Endothelial cell (in vitro differentiated cells): ENCODE measurements at regions not wholly inside any gene's neighbourhood (a gene's known extent, or its start where the extent isn't known, plus 50 kb on each side); places are given as distances from the start of the nearest gene placed in this dataset.

Experiments used
- DNase-seq: peaks from one replicate; pipeline ENCODE4 v3.0.0; 2021; ENCODE audit warnings: low spot score
- H3K27ac Mint-ChIP-seq: one replicate; pipeline ENCODE4 v1.8.0; 2021; ENCODE audit warnings: mixed read lengths, inconsistent platforms; ENCODE audit not compliant: unreplicated experiment
- H3K27me3 Mint-ChIP-seq: one replicate; pipeline ENCODE4 v1.8.0; 2021; ENCODE audit warnings: mild to moderate bottlenecking, moderate library complexity, mixed read lengths, inconsistent platforms; ENCODE audit not compliant: unreplicated experiment
- H3K36me3 Mint-ChIP-seq: one replicate; pipeline ENCODE4 v1.8.0; 2021; ENCODE audit warnings: mild to moderate bottlenecking, low read depth, mixed read lengths, inconsistent platforms; ENCODE audit not compliant: unreplicated experiment
- H3K4me1 Mint-ChIP-seq: one replicate; pipeline ENCODE4 v1.8.0; 2021; ENCODE audit warnings: mild to moderate bottlenecking, mixed read lengths, inconsistent platforms; ENCODE audit not compliant: unreplicated experiment
- H3K4me3 Mint-ChIP-seq: one replicate; pipeline ENCODE4 v1.8.0; 2021; ENCODE audit warnings: mild to moderate bottlenecking, mixed read lengths, inconsistent platforms; ENCODE audit not compliant: unreplicated experiment
- H3K9me3 Mint-ChIP-seq: one replicate; pipeline ENCODE4 v1.8.0; 2021; ENCODE audit warnings: mixed read lengths, inconsistent platforms; ENCODE audit not compliant: unreplicated experiment
- CTCF ChIP-seq: fragments of 200-600 bp; sonication (generic); IDR thresholded peaks from one replicate; pipeline ENCODE4 v1.5.0; 2021; ENCODE audit warnings: antibody characterized with exemption; ENCODE audit not compliant: unreplicated experiment

- no peak overlapping the region for H3K27ac Mint-ChIP-seq
- TF ChIP-seq CTCF: no peak
- H3K27me3 Mint-ChIP-seq: peaks cover 2% of the 10 kb centered on the region
- H3K4me3 Mint-ChIP-seq: no peak overlapping the region
- peaks cover 3% of the 10 kb centered on the region for H3K36me3 Mint-ChIP-seq
- DNase-seq: no peak
- H3K4me1 Mint-ChIP-seq: peaks cover 24% of the 10 kb centered on the region
- H3K9me3 Mint-ChIP-seq: no peaks in the 10 kb centered on the region
Measured at GRCh38 chr3:159796226-159796625, 192.4 kb upstream of the IL12A start.

- no peak for TF ChIP-seq CTCF
- H3K27ac Mint-ChIP-seq: no peak overlapping the region
- H3K27me3 Mint-ChIP-seq: peaks cover 2% of the 10 kb centered on the region
- H3K4me1 Mint-ChIP-seq: peaks cover 24% of the 10 kb centered on the region
- no peak for DNase-seq
- H3K4me3 Mint-ChIP-seq: no peak overlapping the region
- no peaks in the 10 kb centered on the region for H3K9me3 Mint-ChIP-seq
- H3K36me3 Mint-ChIP-seq: peaks cover 3% of the 10 kb centered on the region
Measured at GRCh38 chr3:159796744-159797143, 191.9 kb upstream of the IL12A start.

- Mint-ChIP-seq H3K9me3 (no peaks in the 10 kb centered on the region), H3K27ac (peak overlapping the region; percentile 21), H3K27me3 (peaks cover 2% of the 10 kb centered on the region), H3K4me3 (no peak overlapping the region), H3K4me1 (peaks cover 24% of the 10 kb centered on the region), H3K36me3 (peaks cover 3% of the 10 kb centered on the region)
- no peak for DNase-seq
- no peak for TF ChIP-seq CTCF
Measured at GRCh38 chr3:159797771-159798170, 190.9 kb upstream of the IL12A start.

DNA sequence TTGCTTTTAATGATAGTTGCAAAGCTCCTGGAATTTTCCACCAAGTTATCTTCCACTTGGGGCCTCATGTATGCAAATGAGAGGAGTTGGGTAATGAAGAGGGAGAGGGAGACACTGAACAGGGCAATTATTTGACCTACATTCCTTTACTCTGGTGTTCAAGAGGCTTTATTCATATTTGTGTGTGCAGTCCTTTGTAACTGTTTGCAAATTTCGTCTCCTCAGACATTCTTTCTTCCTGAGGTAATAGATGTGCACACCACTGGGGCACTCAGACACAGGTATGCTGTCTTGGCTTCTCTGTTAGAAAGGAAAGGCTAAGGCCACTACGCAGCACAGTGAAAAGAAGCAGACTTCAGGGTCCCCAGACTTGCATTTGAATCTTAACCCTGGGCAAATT is 189.7 kb upstream of the IL12A start:
- H3K4me1 Mint-ChIP-seq: peaks cover 24% of the 10 kb centered on the region
- DNase-seq: no peak

More for the DNA sequence above, 189.7 kb upstream of the IL12A start:
- Mint-ChIP-seq H3K27me3 (peaks cover 2% of the 10 kb centered on the region), H3K36me3 (peaks cover 3% of the 10 kb centered on the region), H3K4me3 (no peak overlapping the region), H3K9me3 (no peaks in the 10 kb centered on the region), H3K27ac (no peak overlapping the region)
- TF ChIP-seq CTCF: no peak
